PC-3 (cell line): ENCODE measurements at regions not wholly inside any gene's neighbourhood (a gene's known extent, or its start where the extent isn't known, plus 50 kb on each side); places are given as distances from the start of the nearest gene placed in this dataset.

Experiments used
- ATAC-seq: fragments of 200-7000 bp; cut with Tn5 transposase; 2 replicates; pipeline ENCODE4 v1.9.1; 2020; ENCODE audit warnings: mild to moderate bottlenecking, moderate library complexity
- BruUV-seq: library from RNA; stranded (reverse); fragments of 400-500 nt; replicated peaks from 2 replicates; lab custom pipeline; 2021; lab: Mats Ljungman, UMichigan
- CTCF ChIA-PET: fragments of 300-600 bp; sonication (Branson Sonifier 250); formaldehyde crosslinking; loops from one replicate; lab custom pipeline; 2022; ENCODE audit warnings: antibody characterized with exemption; lab: Charles Lee
- POLR2A ChIA-PET: fragments of 300-600 bp; sonication (Branson Sonifier 250); formaldehyde crosslinking; loops from one replicate; lab custom pipeline; 2022; ENCODE audit warnings: antibody characterized with exemption; ENCODE audit not compliant: unreplicated experiment; lab: Charles Lee
- DNase-seq: peaks from one replicate; pipeline ENCODE4 v3.0.0-alpha.2; 2015
- H2AFZ ChIP-seq: fragments of 300-600 bp; sonication (generic); 2 replicates; pipeline ENCODE4 v1.6.0; 2016; ENCODE audit warnings: antibody characterized with exemption, low read length
- H3F3A ChIP-seq: fragments of 300-600 bp; sonication (generic); one replicate; pipeline ENCODE4 v1.6.0; 2017; ENCODE audit warnings: antibody characterized with exemption, low read length, control low read depth, mild to moderate bottlenecking; ENCODE audit not compliant: unreplicated experiment
- H3K27ac ChIP-seq: fragments of 300-600 bp; sonication (generic); 2 replicates; pipeline ENCODE4 v1.5.1; 2016; ENCODE audit warnings: mild to moderate bottlenecking, low read length
- H3K27me3 ChIP-seq: fragments of 300-600 bp; sonication (generic); 2 replicates; pipeline ENCODE4 v1.6.1; 2016; ENCODE audit warnings: low read length, mixed read lengths
- H3K36me3 ChIP-seq: fragments of 300-600 bp; sonication (generic); 2 replicates; pipeline ENCODE4 v1.6.1; 2016; ENCODE audit warnings: low read depth, mixed run types, low read length, mixed read lengths
- H3K4me1 ChIP-seq: fragments of 300-600 bp; sonication (generic); 2 replicates; pipeline ENCODE4 v1.5.1; 2016; ENCODE audit warnings: low read length; ENCODE audit not compliant: insufficient read depth
- H3K4me2 ChIP-seq: fragments of 300-600 bp; sonication (generic); 2 replicates; pipeline ENCODE4 v1.6.0; 2016; ENCODE audit warnings: low read length
- H3K4me3 ChIP-seq: fragments of 300-600 bp; sonication (generic); 2 replicates; pipeline ENCODE4 v1.5.1; 2016; ENCODE audit warnings: mild to moderate bottlenecking, low read length, mixed read lengths
- H3K79me2 ChIP-seq: fragments of 300-600 bp; sonication (generic); 2 replicates; pipeline ENCODE4 v1.6.1; 2017; ENCODE audit warnings: low read length, mixed read lengths
- H3K9ac ChIP-seq: fragments of 300-600 bp; sonication (generic); 2 replicates; pipeline ENCODE4 v1.6.0; 2016; ENCODE audit warnings: mild to moderate bottlenecking, low read length
- H3K9me2 ChIP-seq: fragments of 300-600 bp; sonication (generic); replicated peaks from 2 replicates; pipeline ENCODE4 v1.6.1; 2016; ENCODE audit warnings: mixed run types, low read length, mixed read lengths
- H3K9me3 ChIP-seq: fragments of 300-600 bp; sonication (generic); 2 replicates; pipeline ENCODE4 v1.6.1; 2016; ENCODE audit warnings: low read length, mixed read lengths
- H4K20me1 ChIP-seq: fragments of 300-600 bp; sonication (generic); 2 replicates; pipeline ENCODE4 v1.6.1; 2016; ENCODE audit warnings: low read length, mixed read lengths
- EZH2 ChIP-seq: fragments of 300-600 bp; sonication (generic); IDR thresholded peaks from one replicate; pipeline ENCODE4 v1.6.1; 2017; ENCODE audit warnings: antibody characterized with exemption, mild to moderate bottlenecking, low read length; ENCODE audit not compliant: unreplicated experiment
- EZH2phosphoT487 ChIP-seq: fragments of 300-600 bp; sonication (generic); IDR thresholded peaks from 2 replicates; pipeline ENCODE4 v1.6.1; 2018; ENCODE audit warnings: mild to moderate bottlenecking, antibody characterized with exemption, low read length, borderline replicate concordance
- intact Hi-C: fragments of 100-400 bp; cut with micrococcal nuclease; formaldehyde crosslinking; loops from 2 replicates; pipeline ENCODE4 v1.9.0; 2023
- TF ChIP-seq, protein P1 (sequence below): fragments of 300-600 bp; sonication (generic); conservative IDR thresholded peaks from 2 replicates; pipeline ENCODE4 v1.5.1; 2017; ENCODE audit warnings: antibody characterized with exemption, low read depth, mild to moderate bottlenecking, low read length

DNA sequence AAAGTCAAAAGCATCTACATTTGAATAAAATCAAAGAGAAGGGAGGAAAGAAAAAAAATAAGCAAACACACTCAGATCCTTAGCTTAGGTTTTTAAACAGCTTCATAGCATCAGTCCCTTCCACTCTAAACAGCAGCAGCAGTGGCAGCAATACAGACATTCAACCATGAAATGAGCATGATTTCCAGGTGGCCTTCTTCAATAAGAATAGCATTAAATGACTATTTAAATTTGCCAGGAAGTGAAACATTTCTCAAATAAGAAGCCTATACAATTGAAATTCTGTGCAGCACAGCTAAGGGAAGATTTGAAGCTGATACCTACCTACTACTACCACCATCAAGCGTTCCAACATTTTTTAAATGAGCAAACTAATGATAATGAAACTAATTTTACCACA lies 138.1 kb upstream of the REG3G start:
- no peaks in the 10 kb centered on the region for H3K27me3 ChIP-seq
- no peak overlapping the region for H3K4me3 ChIP-seq
- no peaks in the 10 kb centered on the region for H3K9me2 ChIP-seq
- ChIA-PET CTCF (no interaction called here), POLR2A (no interaction called here)
- no peaks in the 10 kb centered on the region for H3K4me1 ChIP-seq
- no peaks in the 10 kb centered on the region for H4K20me1 ChIP-seq
- no peak overlapping the region for H3K27ac ChIP-seq
- H3K36me3 ChIP-seq: no peaks in the 10 kb centered on the region
- no peak overlapping the region for H3K4me2 ChIP-seq
- H2AFZ ChIP-seq: no peak overlapping the region
- no peak for TF ChIP-seq EZH2phosphoT487
- no peaks in the 10 kb centered on the region for H3K9me3 ChIP-seq
- no peak overlapping the region for H3K9ac ChIP-seq
- H3F3A ChIP-seq: no peaks in the 10 kb centered on the region
- H3K79me2 ChIP-seq: no peaks in the 10 kb centered on the region
- intact Hi-C loops: no loop called here
- no peak for DNase-seq
- no peak for ATAC-seq
- BruUV-seq: no TSS peak

DNA sequence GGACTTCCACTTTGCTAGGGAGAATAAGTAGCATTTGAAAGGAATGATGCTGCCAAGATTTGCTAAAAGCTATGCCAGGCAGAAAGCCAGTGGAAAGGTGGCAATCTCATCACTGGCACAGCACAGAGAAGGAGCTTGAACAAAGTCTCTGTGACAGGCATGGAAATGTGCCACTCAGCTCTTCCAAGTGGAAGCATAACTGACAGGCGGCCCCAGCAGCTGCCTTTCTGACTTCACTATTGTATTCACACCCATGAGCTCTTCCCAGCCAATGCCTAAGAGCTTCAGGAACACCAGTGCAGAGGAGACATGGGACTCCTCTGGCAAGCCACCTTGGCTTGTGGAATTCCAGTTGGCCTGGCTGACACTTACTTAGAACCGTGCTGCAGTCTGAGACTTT lies 134.6 kb upstream of the REG3G start:
- no peak for TF ChIP-seq EZH2phosphoT487
- no peak for TF ChIP-seq EZH2
- TF ChIP-seq, protein P1, sequence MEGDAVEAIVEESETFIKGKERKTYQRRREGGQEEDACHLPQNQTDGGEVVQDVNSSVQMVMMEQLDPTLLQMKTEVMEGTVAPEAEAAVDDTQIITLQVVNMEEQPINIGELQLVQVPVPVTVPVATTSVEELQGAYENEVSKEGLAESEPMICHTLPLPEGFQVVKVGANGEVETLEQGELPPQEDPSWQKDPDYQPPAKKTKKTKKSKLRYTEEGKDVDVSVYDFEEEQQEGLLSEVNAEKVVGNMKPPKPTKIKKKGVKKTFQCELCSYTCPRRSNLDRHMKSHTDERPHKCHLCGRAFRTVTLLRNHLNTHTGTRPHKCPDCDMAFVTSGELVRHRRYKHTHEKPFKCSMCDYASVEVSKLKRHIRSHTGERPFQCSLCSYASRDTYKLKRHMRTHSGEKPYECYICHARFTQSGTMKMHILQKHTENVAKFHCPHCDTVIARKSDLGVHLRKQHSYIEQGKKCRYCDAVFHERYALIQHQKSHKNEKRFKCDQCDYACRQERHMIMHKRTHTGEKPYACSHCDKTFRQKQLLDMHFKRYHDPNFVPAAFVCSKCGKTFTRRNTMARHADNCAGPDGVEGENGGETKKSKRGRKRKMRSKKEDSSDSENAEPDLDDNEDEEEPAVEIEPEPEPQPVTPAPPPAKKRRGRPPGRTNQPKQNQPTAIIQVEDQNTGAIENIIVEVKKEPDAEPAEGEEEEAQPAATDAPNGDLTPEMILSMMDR: no peak
- CTCF ChIA-PET: no interaction called here
- Histone ChIP-seq H3K27ac (no peak overlapping the region), H3K79me2 (no peaks in the 10 kb centered on the region), H3K9ac (no peak overlapping the region), H3F3A (no peaks in the 10 kb centered on the region), H3K4me1 (no peaks in the 10 kb centered on the region), H3K9me2 (no peaks in the 10 kb centered on the region), H3K4me3 (no peak overlapping the region), H3K36me3 (no peaks in the 10 kb centered on the region), H4K20me1 (no peaks in the 10 kb centered on the region), H3K4me2 (no peak overlapping the region), H3K9me3 (no peaks in the 10 kb centered on the region), H3K27me3 (no peaks in the 10 kb centered on the region), H2AFZ (no peak overlapping the region)
- intact Hi-C loops: no loop called here
- ATAC-seq (no peak), DNase-seq (no peak)
- POLR2A ChIA-PET: no interaction called here
- BruUV-seq: no TSS peak

DNA sequence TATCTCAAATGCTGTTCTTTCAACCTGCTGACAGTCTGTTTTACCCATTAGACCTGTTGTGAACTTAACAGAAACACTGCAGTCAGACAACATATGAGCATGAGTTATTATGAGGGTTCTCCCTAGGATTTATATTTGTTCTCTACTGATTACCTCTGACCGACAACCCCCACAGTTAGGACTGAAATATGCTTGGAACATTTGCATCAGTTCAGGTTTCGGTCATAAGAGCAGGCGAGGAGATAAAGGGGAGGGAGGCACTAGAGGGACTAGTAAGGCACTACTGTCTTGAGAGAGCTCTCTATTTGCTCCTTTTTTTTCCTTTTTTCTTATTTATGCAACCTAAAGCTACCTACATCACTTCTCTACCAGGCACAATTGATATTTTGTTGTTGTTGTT lies 133.2 kb upstream of the REG3G start:
- CTCF ChIA-PET: no interaction called here
- no TSS peak for BruUV-seq

More for the DNA sequence above, 133.2 kb upstream of the REG3G start:
- Histone ChIP-seq H2AFZ (no peak overlapping the region), H3K9me2 (no peaks in the 10 kb centered on the region), H3K4me2 (no peak overlapping the region), H3K36me3 (no peaks in the 10 kb centered on the region), H3K27ac (no peak overlapping the region), H3K9me3 (0 out of 2 replicates have a peak, but pooled peaks cover 4% of the 10 kb centered on the region), H3F3A (no peaks in the 10 kb centered on the region), H3K27me3 (no peaks in the 10 kb centered on the region), H3K4me3 (no peak overlapping the region), H3K4me1 (no peaks in the 10 kb centered on the region), H3K79me2 (no peaks in the 10 kb centered on the region), H3K9ac (no peak overlapping the region), H4K20me1 (no peaks in the 10 kb centered on the region)
- no peak for ATAC-seq
- DNase-seq: no peak
- POLR2A ChIA-PET: no interaction called here
- TF ChIP-seq EZH2phosphoT487 (no peak), EZH2 (no peak)
- TF ChIP-seq, protein P1: no peak
- intact Hi-C loops: no loop called here
